Cerebellar cortex (tissue), 1 donor: ENCODE measurements at regions not wholly inside any gene's neighbourhood (a gene's known extent, or its start where the extent isn't known, plus 50 kb on each side); places are given as distances from the start of the nearest gene placed in this dataset.
"Not testable (repeated sequence)": the region's sequence is repeated elsewhere in the genome, so short reads cannot be mapped to it uniquely, and the experiment has no call there.

Experiments used
- DNase-seq: peaks from one replicate; pipeline ENCODE4 v3.0.0-alpha.2; 2015; ENCODE audit warnings: low spot score

DNA sequence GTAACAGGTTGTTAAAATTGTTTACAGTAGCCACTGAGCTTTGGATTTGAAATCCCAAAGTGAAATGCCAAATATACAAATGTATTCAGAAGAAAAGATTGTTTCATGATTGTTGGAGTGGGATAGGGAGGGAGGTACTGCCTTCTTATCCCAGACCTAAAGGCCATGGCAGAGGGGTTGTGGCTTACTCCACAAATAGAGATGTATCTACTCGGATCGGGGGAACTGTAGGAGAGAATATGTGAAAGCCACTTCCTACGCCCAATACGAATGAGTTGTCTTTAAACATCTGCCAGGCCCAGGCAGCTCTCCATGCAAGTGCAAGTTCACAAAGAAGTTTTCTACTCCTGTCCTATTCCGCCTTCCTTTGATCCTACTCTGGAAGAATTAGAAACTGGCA is 150.2 kb upstream of the PRSS12 start:
- not testable (repeated sequence) for DNase-seq

DNA sequence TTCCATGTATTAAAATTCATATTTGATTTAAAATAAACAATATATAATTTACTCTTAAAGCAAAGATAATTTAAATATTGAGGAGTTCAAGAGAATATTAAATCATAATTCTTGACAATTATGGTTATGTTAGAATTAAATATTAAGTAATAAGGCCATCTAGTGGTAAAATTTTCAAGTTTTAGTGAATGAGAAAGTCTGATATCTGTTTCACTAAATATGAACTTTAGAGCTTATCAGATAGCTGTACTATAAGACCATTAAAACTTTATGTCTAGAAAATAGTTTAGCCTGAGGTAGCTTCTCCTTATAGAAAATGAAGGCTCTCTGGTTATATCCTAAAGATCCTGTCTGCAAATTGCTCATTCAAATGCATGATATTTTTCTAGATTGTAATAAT is 152.1 kb upstream of the PRSS12 start:
- DNase-seq: not testable (repeated sequence)

DNA sequence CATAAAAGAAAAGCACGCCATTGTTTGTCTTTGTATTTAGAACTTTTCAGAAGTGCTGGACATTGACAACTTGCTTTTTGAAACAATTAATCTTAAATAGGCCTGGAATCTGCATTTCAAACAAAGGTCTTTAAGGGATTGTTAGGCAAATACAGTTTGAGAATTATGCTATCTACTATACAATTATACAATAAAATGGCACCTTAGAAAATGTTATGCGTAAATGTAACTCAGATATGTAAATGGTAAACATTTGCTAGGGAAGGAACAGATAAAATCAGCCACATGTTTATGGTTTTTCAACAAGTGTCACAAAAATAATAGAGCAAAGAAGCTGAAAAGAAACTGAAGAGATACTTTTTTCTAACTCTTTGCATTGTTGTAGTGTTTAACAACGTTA is 152.7 kb upstream of the PRSS12 start:
- not testable (repeated sequence) for DNase-seq

DNA sequence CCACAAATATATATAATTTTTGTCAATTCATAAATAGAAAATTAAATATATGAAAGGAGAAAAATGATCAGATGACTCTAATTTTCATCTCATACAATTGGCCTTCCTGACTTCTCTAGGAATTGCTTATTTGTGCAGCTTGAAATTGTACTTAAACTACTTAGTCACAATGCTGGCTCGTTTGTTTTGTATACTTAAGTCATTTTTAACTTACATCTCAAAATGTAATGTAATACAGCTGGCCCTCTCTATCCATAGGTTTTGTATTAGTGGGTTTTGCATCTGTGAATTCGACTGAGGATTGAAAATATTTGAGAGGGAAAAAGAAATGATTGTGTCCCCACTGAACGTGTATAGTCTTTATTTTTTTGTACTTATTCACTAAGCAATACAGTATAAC is 160.1 kb upstream of the PRSS12 start:
- not testable (repeated sequence) for DNase-seq

DNA sequence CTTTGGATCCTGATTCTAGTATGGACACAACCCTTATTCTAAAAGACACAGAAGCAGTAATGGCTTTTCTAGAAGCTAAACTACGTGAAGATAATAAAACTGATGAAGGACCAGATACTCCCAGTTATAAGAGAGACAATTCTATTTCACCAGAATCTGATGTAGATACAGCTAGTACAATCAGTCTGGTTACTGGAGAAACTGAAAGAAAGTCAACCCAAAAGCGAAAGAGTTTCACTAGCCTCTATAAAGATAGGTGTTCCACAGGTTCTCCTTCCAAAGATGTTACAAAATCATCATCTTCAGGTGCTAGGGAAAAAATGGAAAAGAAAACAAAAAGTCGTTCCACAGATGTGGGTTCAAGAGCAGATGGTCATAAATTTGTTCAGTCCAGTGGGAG is 161.5 kb upstream of the PRSS12 start:
- not testable (repeated sequence) for DNase-seq

DNA sequence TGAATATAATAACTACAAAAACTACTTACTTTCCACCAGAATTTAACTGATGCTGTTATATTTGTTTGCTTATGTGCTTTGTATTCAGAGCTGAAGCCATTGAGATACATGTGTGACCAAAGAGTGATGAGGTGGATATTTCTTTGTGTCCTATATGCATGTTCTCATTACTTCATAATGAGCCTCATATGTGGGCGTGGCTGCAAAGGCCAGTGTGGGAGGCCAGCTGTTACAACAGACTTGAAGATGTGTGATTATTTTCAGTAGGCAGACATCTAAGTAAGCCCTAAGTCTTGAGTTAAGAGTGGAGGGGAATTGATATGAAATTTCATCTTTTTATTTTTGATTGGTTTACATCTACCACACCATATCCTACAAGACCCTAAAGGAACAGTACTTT is 163.3 kb upstream of the PRSS12 start:
- DNase-seq: not testable (repeated sequence)

DNA sequence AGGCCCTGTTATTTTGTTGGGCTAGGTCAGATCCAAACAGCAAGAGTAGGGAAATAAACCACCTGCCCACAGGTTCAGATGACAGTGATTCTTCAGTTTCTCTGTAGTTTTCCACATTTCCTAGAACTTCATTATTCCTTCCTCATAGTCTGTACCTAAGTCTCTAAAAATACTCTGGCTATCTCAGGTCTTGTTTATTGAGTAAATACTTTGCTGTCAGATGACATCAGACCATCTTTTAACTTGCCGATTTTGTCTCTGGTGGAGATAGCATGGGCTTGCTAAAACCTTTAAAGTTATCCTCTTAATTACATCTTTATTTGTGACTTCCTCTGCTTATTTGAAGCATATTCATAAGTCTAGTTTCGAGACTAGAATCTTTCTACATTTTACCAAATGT is 155.1 kb upstream of the METTL14 start:
- DNase-seq: not testable (repeated sequence)

DNA sequence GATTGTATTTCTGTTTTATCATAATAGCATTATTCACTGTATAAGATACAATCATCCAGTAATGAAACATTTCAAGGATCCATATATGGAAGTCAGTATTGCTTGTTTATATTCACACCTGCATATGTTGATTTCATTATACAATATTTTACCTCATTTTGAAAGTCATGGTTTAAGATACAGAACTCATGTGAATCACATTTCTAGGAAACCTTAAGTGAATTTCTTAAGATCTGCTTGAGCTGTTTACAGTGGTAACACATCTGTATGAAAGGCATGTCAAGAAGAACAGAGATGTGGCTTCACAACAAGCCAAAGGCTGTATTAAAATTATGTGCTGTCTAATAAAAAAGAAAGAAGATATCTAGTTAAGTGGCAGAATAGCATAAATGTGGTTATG is 153.2 kb upstream of the METTL14 start:
- DNase-seq: not testable (repeated sequence)

DNA sequence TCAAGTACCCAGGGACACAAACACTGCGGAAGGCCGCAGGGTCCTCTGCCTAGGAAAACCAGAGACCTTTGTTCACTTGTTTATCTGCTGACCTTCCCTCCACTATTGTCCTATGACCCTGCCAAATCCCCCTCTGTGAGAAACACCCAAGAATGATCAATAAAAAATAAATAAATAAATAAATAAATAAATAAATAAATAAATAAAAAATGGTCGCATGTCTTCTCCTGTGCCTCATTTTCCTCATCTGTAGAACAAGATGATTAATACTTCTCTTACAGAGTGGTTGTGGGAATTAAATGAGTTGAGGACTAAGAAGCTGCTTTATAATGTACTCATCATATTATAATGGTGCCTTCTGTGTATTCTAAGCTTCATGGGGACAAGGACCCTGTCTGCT is 149.4 kb upstream of the METTL14 start:
- not testable (repeated sequence) for DNase-seq

DNA sequence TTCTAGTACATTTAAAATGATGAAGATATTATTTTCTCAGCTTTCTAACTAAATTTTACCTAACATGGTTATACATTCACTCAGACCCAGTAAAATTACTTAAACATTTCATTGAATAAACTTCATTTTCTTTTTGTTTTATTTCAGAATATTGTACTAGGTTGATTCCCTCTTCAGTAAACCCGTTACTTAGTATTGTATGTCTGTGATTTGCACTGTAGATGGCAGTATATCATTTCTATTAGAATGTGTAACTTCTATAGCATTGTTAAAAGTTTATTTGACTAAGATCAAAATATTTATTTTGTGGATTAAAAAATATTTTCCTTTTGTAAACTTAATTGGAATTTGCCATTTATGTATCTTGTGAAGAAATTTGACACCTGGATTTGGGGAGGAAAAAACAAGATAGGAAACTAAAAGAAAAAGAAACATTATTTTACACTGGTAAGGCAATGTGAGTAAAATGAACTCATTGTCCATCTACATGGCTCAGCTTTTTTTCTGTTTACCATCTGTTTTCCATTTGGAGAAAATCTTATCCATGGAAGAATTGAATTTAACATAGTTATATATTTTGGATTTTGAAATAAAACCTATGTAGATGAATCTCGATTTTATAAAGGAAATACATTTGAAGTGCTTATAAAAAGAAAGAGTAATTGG is 145.6 kb upstream of the METTL14 start:
- peak; percentile 6 for DNase-seq

DNA sequence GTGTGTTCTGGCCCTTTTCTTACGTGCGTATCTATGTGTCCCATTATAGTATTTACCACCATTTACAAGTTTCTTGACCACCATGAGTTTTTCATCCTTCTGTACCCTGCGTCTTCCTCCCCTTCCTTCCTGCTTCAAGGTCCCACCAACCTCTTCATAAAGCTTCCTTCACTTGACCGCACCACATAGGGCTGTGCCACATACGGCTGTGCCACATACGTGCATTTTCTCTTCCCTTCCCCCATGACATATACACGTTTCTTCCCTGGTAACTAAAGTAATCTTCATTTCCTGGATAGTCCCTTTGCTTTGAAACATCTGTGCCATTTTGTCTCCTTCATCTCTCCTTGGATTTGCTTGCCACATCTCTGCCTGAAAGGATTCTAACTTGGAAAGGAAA is 128.6 kb upstream of the METTL14 start:
- DNase-seq: not testable (repeated sequence)

DNA sequence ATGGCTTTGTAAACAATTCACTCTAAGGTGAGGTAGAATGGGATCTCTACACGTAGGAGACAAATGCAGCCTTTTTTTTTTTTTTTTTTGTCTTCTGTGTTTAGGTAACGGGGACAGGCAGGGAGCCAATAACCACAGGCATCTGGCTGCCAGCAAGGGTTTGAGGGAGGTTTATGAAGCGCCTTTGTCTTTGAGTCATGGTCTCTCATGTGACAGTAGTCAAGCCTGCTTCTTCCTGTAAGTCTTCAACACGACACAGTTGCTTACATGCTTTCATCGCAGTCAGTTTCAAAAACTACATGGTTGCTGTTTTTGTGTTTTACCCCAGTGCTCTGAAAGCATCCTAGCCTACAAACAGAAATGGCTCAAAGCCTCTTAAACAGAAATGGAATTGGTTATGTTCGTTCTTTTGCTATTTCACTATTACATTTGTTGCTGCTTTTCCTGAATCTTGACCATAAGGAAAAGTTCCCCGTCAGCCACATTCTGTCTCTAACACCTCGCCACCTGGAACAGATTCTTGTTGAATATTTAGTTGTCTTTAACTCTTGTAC is 127.8 kb upstream of the METTL14 start:
- peak; percentile 27 for DNase-seq

DNA sequence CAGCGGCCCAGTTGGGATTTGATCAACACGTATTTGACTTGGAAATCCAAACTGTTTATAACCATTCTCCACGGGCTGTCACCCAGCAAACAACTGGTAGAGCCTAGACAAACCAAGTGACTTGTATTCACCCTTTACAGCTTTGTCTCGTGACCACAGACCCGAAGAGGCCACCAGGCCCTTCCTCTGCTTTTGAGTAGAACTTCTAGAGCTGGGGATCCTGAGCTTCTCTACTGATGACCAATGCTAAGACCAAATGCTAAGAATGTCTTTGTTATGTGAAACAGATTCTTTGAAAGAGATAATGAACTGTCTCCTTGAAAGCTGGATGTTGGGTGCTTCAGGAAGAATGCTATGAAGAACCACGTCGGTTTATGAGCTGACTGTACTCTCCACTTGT is 127.0 kb upstream of the METTL14 start:
- not testable (repeated sequence) for DNase-seq

DNA sequence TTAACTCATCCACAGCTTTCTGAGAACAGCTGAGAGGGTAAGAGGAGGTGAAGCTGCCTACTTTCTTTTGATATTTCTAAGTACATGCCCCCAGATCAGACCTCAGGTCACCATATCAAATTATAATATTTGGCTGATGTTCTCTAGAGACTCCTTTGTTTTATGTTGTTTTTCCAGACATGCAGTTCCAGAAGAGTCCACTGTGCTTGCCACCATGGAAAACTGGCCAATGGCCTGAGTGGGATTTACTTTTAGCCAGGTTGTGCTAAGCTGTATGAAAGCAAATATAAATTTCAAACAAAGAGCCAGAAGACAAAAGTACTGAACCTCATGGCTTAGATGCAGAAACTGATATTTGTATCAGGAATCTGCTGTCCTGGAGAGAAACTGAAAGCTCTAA is 123.6 kb upstream of the METTL14 start:
- not testable (repeated sequence) for DNase-seq

DNA sequence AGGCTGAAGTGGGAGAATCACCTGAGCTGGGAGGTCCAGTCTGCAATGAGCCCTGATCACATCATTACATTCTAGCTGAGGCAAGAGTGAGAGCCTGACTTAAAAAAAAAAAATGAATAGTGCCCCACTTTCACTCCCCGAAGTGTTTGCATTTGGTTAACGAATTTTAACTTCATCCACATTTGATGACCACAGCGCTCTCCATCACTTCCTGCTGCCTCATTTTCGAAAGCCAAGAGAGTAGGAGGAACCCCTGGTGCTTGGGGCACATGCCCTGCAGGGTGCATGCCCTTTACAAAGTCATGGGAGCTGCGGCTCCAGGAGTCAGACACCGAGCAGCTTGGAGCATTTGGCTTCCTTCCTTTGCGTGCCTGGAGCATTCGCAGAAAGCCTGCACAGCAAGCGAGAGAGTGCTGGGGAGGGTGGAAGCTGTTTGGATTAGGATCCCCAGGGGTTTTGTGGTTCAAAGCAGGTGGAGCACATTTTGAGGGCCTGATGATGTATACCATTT is 119.1 kb upstream of the METTL14 start:
- DNase-seq: not testable (repeated sequence)

DNA sequence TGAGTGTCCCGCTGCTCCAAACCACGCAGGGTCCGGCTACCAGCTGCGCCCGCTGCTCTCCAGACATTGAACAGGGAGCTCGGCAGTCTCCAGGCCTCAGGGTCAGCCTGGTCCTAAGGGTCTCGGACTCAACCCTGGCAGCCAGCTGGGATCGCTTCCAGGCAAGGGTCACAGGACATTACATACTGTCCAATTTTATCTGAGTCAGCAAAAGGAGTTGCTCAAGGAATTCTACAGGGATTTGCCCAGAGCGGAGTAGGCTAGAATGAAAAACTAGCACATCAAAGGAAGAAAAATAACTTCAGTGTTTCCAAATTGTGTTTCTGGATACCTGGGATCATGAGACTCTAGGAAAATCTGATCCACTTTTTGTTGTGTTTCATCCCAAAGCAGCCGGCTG is 112.2 kb upstream of the METTL14 start:
- not testable (repeated sequence) for DNase-seq

DNA sequence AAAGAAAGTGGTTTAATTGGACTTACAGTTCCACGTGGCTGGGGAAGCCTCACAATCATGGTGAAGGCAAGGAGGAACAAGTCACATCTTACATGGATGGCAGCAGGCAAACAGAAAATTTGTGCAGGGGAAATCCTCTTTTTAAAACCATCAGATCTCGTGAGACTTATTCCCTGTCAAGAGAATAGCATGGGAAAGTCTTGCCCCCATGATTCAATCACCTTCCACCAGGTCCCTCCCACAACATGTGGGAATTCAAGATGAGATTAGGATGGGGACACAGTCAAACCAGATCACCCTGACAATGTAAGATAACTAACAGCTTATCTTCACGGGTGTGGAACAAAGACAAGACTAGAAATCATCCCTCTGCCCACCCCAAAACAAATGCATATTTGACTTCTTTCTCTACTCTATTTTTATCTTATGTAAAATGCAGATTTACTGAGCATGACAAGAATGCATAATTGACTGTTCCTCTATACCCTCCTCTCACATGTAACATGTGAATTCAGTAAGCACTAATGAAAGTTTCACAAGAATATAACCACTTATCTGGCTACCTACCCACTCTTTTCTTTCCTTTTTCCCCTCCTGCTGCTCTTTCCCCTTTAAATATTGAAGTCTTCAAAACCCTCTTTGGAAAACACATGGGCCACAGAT is 110.8 kb upstream of the METTL14 start:
- DNase-seq: not testable (repeated sequence)

DNA sequence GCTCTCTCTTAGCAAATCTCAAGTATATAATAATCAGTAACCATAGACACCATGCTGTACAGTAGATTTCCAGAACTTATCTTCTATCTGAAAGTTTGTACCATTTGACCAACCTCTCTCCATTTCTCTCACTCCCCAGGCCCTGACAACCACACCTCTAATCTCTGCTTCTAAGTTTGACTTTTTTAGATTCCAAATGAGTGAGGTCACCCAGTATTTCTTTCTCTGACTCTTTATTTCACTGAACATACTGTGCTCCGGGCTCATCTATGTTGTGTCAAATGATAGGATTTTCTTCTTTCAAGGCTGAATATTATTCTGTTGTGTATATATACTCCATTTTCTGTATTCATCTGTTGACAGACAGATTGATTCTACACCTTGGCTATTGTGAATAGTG is 110.1 kb upstream of the METTL14 start:
- DNase-seq: not testable (repeated sequence)

DNA sequence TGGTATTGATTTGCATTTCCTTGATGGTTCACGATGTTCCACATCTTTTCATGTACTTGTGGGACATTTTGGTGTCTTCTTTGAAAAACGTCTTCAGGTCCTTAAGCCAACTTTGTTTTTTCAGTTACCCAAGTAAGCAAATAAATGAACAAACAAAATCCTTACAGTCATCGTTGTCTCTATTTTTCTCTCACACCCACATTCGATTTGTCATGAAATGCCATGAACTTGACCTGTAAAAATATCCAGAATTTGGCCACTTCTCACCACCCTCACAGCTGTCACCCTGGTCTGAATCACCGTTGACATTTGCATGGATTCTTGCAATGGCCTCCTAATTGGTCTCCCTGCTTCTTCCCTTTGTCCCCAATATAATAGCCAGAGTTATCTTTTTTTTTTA is 109.5 kb upstream of the METTL14 start:
- DNase-seq: not testable (repeated sequence)

DNA sequence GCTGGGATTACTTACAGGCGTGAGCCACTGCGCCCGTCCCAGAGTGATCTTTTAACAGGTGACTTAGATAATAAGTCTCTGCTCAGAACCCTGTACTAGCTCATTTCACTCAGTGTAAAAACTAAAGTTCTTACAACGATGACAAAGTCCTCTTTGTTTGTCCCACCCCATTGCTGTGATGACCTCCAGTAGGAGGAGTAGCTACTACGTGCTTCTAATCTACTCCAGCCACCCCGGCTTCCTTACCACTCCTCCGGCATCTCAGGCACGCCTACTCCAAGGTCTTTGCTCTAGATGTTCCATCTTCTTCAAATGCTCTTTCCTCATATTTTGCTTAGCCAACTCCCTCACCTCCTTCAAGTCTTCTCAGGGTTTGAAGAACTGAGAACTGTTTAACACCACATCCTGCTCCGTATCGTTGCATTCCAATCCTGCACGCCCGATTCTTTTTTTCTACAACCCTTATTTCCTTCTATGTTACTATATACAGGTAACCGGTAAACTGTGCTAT is 108.4 kb upstream of the METTL14 start:
- DNase-seq: not testable (repeated sequence)

DNA sequence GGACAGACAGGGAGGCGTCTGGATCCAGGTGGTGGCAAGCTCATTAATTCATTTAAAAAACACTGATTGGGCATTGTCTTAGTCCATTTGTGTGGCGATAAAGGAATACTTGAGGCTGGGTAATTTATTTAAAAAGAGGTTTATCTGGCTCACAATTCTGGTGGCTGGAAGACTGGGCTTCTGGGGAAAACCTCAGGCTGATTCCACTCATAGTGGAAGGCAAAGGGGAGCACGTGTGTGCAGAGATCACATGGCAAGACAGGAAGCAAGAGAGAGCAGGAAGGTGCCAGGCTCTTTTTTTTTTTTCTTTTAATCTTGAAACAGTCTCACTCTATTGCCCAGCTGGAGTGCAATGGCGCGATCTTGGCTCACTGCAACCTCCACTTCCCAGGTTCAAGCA is 100.2 kb upstream of the METTL14 start:
- DNase-seq: no peak

DNA sequence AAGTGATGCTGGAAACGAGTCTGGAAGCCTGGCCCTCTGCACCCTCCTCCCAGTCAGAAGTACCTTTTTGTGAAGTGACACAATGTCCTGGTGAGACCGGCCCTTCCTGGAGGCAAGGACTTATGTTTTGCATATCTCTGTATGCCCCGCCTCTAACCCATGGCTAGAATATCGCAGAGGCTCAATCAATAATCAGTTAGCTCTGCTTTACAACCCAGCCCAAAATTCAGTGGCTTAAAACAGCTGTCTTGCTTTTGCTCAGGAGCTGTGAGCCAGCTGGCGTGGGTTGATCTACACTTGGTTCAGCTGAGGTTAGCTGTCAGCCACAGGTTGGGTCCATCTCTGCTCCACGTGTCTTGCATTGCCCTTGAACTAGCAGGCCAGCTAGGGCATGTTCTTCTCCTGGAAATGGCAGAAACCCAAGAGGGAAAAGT is 98.8 kb upstream of the METTL14 start:
- DNase-seq: no peak
